Mesenchymal stem cell (in vitro differentiated cells and primary cell): ENCODE measurements at regions not wholly inside any gene's neighbourhood (a gene's known extent, or its start where the extent isn't known, plus 50 kb on each side); places are given as distances from the start of the nearest gene placed in this dataset.

Experiments used
- DNase-seq: peaks from one replicate; pipeline ENCODE4 v3.0.0-alpha.2; 2013
- H2AFZ ChIP-seq: one replicate; pipeline ENCODE4 v1.6.1; 2013; ENCODE audit warnings: low read depth, mild to moderate bottlenecking, control low read depth, inconsistent platforms, low read length, moderate library complexity
- H2AK5ac ChIP-seq: 2 replicates; pipeline ENCODE4 v1.6.1; 2013; ENCODE audit warnings: low read length, moderate library complexity, mild to moderate bottlenecking, inconsistent platforms; ENCODE audit not compliant: severe bottlenecking
- H2BK120ac ChIP-seq: one replicate; pipeline ENCODE4 v1.6.1; 2013; ENCODE audit warnings: low read depth, mild to moderate bottlenecking, inconsistent platforms, low read length, moderate library complexity
- H2BK12ac ChIP-seq, 2 experiments: one replicate each; pipeline ENCODE4 v1.6.1; 2013; ENCODE audit warnings: inconsistent platforms in 2 of 2, low read length in 2 of 2, mild to moderate bottlenecking in 2 of 2, moderate library complexity in 2 of 2, control low read depth in 1 of 2
- H2BK15ac ChIP-seq: one replicate; pipeline ENCODE4 v1.6.1; 2013; ENCODE audit warnings: mild to moderate bottlenecking, low read depth, inconsistent platforms; ENCODE audit not compliant: poor library complexity, severe bottlenecking
- H2BK5ac ChIP-seq: 2 replicates; pipeline ENCODE4 v1.6.1; 2013; ENCODE audit warnings: low read depth, mild to moderate bottlenecking, low read length, control low read depth, inconsistent platforms; ENCODE audit not compliant: poor library complexity, severe bottlenecking
- H3K14ac ChIP-seq, 2 experiments: one replicate each; pipeline ENCODE4 v1.6.1; 2013; ENCODE audit warnings: inconsistent platforms in 2 of 2, low read length in 2 of 2, control low read depth in 1 of 2, mild to moderate bottlenecking in 1 of 2, moderate library complexity in 1 of 2
- H3K18ac ChIP-seq, 2 experiments: one replicate each; pipeline ENCODE4 v1.6.1; 2013; ENCODE audit warnings: inconsistent platforms in 2 of 2, low read length in 2 of 2, control low read depth in 1 of 2, low read depth in 1 of 2, mild to moderate bottlenecking in 1 of 2
- H3K23ac ChIP-seq, 2 experiments: one replicate each; pipeline ENCODE4 v1.6.1; 2013; ENCODE audit warnings: inconsistent platforms in 2 of 2, low read length in 2 of 2, mild to moderate bottlenecking in 2 of 2, moderate library complexity in 2 of 2, control low read depth in 1 of 2
- H3K27ac ChIP-seq: 2 replicates; pipeline ENCODE4 v1.5.1; 2013; ENCODE audit warnings: mild to moderate bottlenecking, moderate library complexity, low read length, control low read depth, inconsistent platforms; ENCODE audit not compliant: poor library complexity, severe bottlenecking
- H3K27me3 ChIP-seq, 2 experiments: 2 replicates each; pipeline versions ENCODE4 v1.6.1 to v1.7.0; 2013; ENCODE audit warnings: low read length in 2 of 2, mild to moderate bottlenecking in 2 of 2, moderate library complexity in 2 of 2, control low read depth in 1 of 2, inconsistent platforms in 1 of 2; ENCODE audit not compliant: control insufficient read depth in 1 of 2, insufficient read depth in 1 of 2
- H3K36me3 ChIP-seq, 2 experiments: 2 replicates each; pipeline versions ENCODE4 v1.6.1 to v1.7.0; 2013; ENCODE audit warnings: low read length in 2 of 2, control low read depth in 1 of 2, inconsistent platforms in 1 of 2, low read depth in 1 of 2, mild to moderate bottlenecking in 1 of 2; ENCODE audit not compliant: insufficient read depth in 2 of 2, control insufficient read depth in 1 of 2
- H3K4ac ChIP-seq, 2 experiments: one replicate each; pipeline ENCODE4 v1.6.1; 2013; ENCODE audit warnings: inconsistent platforms in 2 of 2, low read length in 2 of 2, mild to moderate bottlenecking in 2 of 2, moderate library complexity in 2 of 2, control low read depth in 1 of 2, low read depth in 1 of 2
- H3K4me1 ChIP-seq: 2 replicates; pipeline ENCODE4 v1.6.1; 2013; ENCODE audit warnings: low read depth, low read length, control low read depth; ENCODE audit not compliant: control insufficient read depth, insufficient read depth
- H3K4me2 ChIP-seq: 2 replicates; pipeline ENCODE4 v1.6.1; 2013; ENCODE audit warnings: low read length, mild to moderate bottlenecking, inconsistent platforms; ENCODE audit not compliant: poor library complexity, severe bottlenecking
- H3K4me3 ChIP-seq, 2 experiments: 2 replicates each; pipeline versions ENCODE4 v1.5.1 to v1.7.0; 2013; ENCODE audit warnings: low read length in 2 of 2, mild to moderate bottlenecking in 2 of 2, control low read depth in 1 of 2, low read depth in 1 of 2; ENCODE audit not compliant: insufficient read depth in 1 of 2
- H3K79me1 ChIP-seq: replicated peaks from 2 replicates; pipeline ENCODE4 v1.6.1; 2013; ENCODE audit warnings: mild to moderate bottlenecking, control low read depth, low read length, inconsistent platforms; ENCODE audit not compliant: poor library complexity, severe bottlenecking
- H3K9ac ChIP-seq: 2 replicates; pipeline ENCODE4 v1.7.0; 2013; ENCODE audit warnings: mild to moderate bottlenecking, low read length, moderate library complexity
- H3K9me3 ChIP-seq: 2 replicates; pipeline ENCODE4 v1.7.0; 2013; ENCODE audit warnings: mild to moderate bottlenecking, low read length; ENCODE audit not compliant: control insufficient read depth
- H4K8ac ChIP-seq: one replicate; pipeline ENCODE4 v1.6.1; 2013; ENCODE audit warnings: inconsistent platforms, mild to moderate bottlenecking, low read length, moderate library complexity
- H4K91ac ChIP-seq: one replicate; pipeline ENCODE4 v1.6.1; 2013; ENCODE audit warnings: mild to moderate bottlenecking, low read length, inconsistent platforms
- WGBS: methylation state at CpG from one replicate; pipeline ENCODE4 v1.1.7; 2013; ENCODE audit warnings: mixed read lengths; 5-methylcytosine and 5-hydroxymethylcytosine counted together

GRCh38 chr14:95787941-95788340 is 74.0 kb upstream of the TCL1A start:
- no peak overlapping the region for H2AK5ac ChIP-seq
- H3K18ac ChIP-seq = no peak overlapping the region
- no peak overlapping the region for H3K4me3 ChIP-seq
- no peaks in the 10 kb centered on the region for H3K27me3 ChIP-seq
- H2BK12ac ChIP-seq = no peak overlapping the region
- no peak overlapping the region for H2AFZ ChIP-seq
- no peak overlapping the region for H2BK5ac ChIP-seq
- H4K91ac ChIP-seq = no peak overlapping the region
- no peaks in the 10 kb centered on the region for H3K79me1 ChIP-seq
- H3K27ac ChIP-seq = no peak overlapping the region
- no peak overlapping the region for H3K4ac ChIP-seq
- H3K9ac ChIP-seq = no peak overlapping the region
- H3K23ac ChIP-seq = no peak overlapping the region
- no peak for DNase-seq
- H4K8ac ChIP-seq = no peak overlapping the region
- no peaks in the 10 kb centered on the region for H3K4me1 ChIP-seq
- H3K14ac ChIP-seq = no peak overlapping the region
- no peaks in the 10 kb centered on the region for H3K9me3 ChIP-seq
- H3K36me3 ChIP-seq = no peaks in the 10 kb centered on the region
- H3K4me2 ChIP-seq = no peak overlapping the region
- no peak overlapping the region for H2BK120ac ChIP-seq
- WGBS = 88% methylated on average over 3 of the region's 3 CpGs
- no peak overlapping the region for H2BK15ac ChIP-seq

- Histone ChIP-seq H4K91ac (no peak overlapping the region), H3K27ac (no peak overlapping the region), H3K36me3 (no peaks in the 10 kb centered on the region), H3K18ac (no peak overlapping the region), H3K9me3 (no peaks in the 10 kb centered on the region), H2AK5ac (no peak overlapping the region), H3K27me3 (no peaks in the 10 kb centered on the region), H2BK5ac (no peak overlapping the region), H2BK120ac (no peak overlapping the region), H2AFZ (no peak overlapping the region), H4K8ac (no peak overlapping the region), H3K4ac (no peak overlapping the region), H3K14ac (no peak overlapping the region), H3K4me3 (peak overlapping the region in 1 of 2 experiments; percentile 26), H2BK12ac (no peak overlapping the region), H3K9ac (no peak overlapping the region), H3K4me1 (no peaks in the 10 kb centered on the region), H3K4me2 (no peak overlapping the region), H3K23ac (no peak overlapping the region), H3K79me1 (no peaks in the 10 kb centered on the region), H2BK15ac (no peak overlapping the region)
- whole genome bisulfite sequencing = 62% methylated on average over 8 of the region's 8 CpGs
- no peak for DNase-seq
Measured at GRCh38 chr14:95786566-95786965, 72.6 kb upstream of the TCL1A start.

- Histone ChIP-seq H2BK15ac (no peak overlapping the region), H3K27me3 (peaks cover 0 to 3% of the 10 kb centered on the region in 2 experiments), H2AK5ac (no peak overlapping the region), H3K18ac (no peak overlapping the region), H3K9me3 (no peaks in the 10 kb centered on the region), H3K27ac (no peak overlapping the region), H3K36me3 (no peaks in the 10 kb centered on the region), H2AFZ (no peak overlapping the region), H3K23ac (no peak overlapping the region), H4K8ac (no peak overlapping the region), H3K4ac (no peak overlapping the region), H3K4me1 (no peaks in the 10 kb centered on the region), H3K4me2 (no peak overlapping the region), H3K9ac (no peak overlapping the region), H2BK5ac (no peak overlapping the region), H4K91ac (no peak overlapping the region), H2BK12ac (no peak overlapping the region), H3K14ac (no peak overlapping the region), H3K4me3 (no peak overlapping the region), H2BK120ac (no peak overlapping the region), H3K79me1 (no peaks in the 10 kb centered on the region)
- no peak for DNase-seq
- 0% methylated on average over 1 of the region's 1 CpG for WGBS
Measured at GRCh38 chr14:95784137-95784536, 70.2 kb upstream of the TCL1A start.

GRCh38 chr14:95776798-95777534 is 63.0 kb upstream of the TCL1A start:
- no peak overlapping the region for H2AK5ac ChIP-seq
- no peak overlapping the region for H3K23ac ChIP-seq
- no peak overlapping the region for H4K91ac ChIP-seq
- H4K8ac ChIP-seq = no peak overlapping the region
- H3K9me3 ChIP-seq = no peaks in the 10 kb centered on the region
- no peaks in the 10 kb centered on the region for H3K79me1 ChIP-seq
- no peak overlapping the region for H3K14ac ChIP-seq
- H3K4ac ChIP-seq = no peak overlapping the region
- no peak overlapping the region for H3K27ac ChIP-seq
- no peaks in the 10 kb centered on the region for H3K4me1 ChIP-seq
- H3K18ac ChIP-seq = no peak overlapping the region
- no peak overlapping the region for H2AFZ ChIP-seq
- H3K9ac ChIP-seq = no peak overlapping the region
- no peak overlapping the region for H2BK15ac ChIP-seq
- WGBS = 51% methylated on average over 7 of the region's 7 CpGs
- peaks cover 0 to 27% of the 10 kb centered on the region in 2 experiments for H3K27me3 ChIP-seq
- no peaks in the 10 kb centered on the region for H3K36me3 ChIP-seq
- no peak overlapping the region for H2BK120ac ChIP-seq
- no peak overlapping the region for H3K4me3 ChIP-seq
- no peak for DNase-seq
- no peak overlapping the region for H2BK12ac ChIP-seq
- no peak overlapping the region for H3K4me2 ChIP-seq
- H2BK5ac ChIP-seq = no peak overlapping the region
